Astrocyte of the spinal cord (primary cell): ENCODE measurements at regions not wholly inside any gene's neighbourhood (a gene's known extent, or its start where the extent isn't known, plus 50 kb on each side); places are given as distances from the start of the nearest gene placed in this dataset.
A peak's percentile ranks its signal among the peaks of the same experiment; 100 is the strongest.

Experiments used
- DNase-seq: peaks from one replicate; pipeline ENCODE4 v3.0.0; 2011; ENCODE audit warnings: low read depth, low spot score
- H3K4me3 ChIP-seq: 2 replicates; pipeline ENCODE4 v1.5.1; 2011; ENCODE audit warnings: low read depth, mild to moderate bottlenecking, low read length, moderate library complexity
- in situ Hi-C: cut with HindIII; loops from 2 replicates; pipeline ENCODE4 v1.10.0; 2017; ENCODE audit warnings: low sequenced_read_pairs
- TF ChIP-seq, protein P1 (sequence below): IDR thresholded peaks from 2 replicates; pipeline ENCODE4 v1.5.1; 2012; ENCODE audit warnings: low read depth, mild to moderate bottlenecking, low read length, inconsistent platforms

DNA sequence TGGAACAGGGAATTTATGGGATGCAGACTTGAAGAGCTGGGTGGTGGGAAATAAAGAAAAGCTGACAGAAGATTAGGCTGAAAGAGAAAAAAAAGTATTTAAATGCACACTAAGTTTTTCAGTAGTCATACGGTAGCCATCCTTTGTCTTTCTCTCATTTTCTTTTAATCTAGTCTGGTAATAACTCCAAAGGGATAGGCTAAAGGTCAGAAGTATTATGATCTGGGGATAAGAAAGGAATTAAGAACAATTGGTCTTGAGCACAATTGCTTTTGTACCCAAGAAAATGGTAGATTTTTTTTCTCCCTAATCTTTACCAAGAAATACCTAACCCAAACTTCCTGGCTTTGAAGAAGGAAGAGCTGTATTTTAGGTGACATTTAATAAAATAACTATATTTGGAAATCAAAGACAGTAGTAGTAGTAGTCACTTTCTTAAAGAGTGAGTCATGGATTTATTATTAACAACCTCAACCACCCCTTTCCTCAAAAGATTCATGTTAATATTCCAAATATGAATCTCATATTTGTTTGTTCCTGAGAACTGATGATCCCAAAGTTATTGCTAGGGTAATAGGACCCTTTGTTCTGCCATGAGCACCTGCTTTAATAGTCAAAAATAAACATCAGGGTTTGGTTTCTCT is 120.2 kb upstream of the ODAD2 start:
- DNase-seq, result no peak
- no peak overlapping the region for H3K4me3 ChIP-seq
- TF ChIP-seq, protein P1, sequence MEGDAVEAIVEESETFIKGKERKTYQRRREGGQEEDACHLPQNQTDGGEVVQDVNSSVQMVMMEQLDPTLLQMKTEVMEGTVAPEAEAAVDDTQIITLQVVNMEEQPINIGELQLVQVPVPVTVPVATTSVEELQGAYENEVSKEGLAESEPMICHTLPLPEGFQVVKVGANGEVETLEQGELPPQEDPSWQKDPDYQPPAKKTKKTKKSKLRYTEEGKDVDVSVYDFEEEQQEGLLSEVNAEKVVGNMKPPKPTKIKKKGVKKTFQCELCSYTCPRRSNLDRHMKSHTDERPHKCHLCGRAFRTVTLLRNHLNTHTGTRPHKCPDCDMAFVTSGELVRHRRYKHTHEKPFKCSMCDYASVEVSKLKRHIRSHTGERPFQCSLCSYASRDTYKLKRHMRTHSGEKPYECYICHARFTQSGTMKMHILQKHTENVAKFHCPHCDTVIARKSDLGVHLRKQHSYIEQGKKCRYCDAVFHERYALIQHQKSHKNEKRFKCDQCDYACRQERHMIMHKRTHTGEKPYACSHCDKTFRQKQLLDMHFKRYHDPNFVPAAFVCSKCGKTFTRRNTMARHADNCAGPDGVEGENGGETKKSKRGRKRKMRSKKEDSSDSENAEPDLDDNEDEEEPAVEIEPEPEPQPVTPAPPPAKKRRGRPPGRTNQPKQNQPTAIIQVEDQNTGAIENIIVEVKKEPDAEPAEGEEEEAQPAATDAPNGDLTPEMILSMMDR, result no peak
- in situ Hi-C loops, result no loop called here

DNA sequence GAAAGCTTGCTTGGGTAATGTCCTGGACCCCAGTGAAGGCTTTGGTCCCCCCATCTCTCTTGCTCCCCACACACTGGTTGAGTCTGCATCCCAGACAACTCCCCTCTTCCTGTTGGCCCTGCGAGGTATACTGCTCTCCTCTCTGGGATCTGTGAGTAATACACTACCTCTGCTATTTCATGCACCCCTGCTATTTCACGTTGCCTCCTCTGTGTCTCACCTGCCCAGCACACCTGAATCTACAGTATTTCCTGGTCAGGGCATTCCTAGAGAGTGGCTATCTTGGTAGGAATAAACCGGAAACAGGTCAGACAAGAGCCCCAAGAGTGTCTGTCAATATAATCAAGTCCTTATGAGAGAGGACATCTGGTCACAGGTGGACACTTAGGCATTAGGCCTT is 114.3 kb upstream of the ODAD2 start:
- in situ Hi-C loops, result no loop called here
- DNase-seq, result no peak
- TF ChIP-seq, protein P1, result no peak
- no peak overlapping the region for H3K4me3 ChIP-seq

DNA sequence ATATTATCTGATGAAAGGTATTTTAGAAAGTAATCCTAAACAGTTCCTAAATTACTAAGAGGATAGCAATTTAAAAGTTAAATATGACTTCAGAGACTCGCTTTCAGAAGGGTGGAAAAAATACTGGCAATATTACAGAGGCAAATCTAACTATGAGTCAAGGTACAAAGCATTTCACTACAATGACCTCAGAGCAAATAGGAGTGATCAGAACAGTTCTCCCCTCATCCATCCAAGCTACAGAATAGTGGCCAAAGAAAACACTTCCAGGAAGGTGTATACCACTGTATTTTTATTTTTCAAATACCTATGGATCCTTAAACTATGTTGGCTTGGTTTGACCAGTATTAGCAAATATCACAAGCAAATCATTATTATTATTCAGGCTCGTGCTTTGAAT is 112.8 kb upstream of the ODAD2 start:
- TF ChIP-seq, protein P1, result no peak
- peak; percentile 80 for DNase-seq
- no peak overlapping the region for H3K4me3 ChIP-seq
- in situ Hi-C loops, result no loop called here

DNA sequence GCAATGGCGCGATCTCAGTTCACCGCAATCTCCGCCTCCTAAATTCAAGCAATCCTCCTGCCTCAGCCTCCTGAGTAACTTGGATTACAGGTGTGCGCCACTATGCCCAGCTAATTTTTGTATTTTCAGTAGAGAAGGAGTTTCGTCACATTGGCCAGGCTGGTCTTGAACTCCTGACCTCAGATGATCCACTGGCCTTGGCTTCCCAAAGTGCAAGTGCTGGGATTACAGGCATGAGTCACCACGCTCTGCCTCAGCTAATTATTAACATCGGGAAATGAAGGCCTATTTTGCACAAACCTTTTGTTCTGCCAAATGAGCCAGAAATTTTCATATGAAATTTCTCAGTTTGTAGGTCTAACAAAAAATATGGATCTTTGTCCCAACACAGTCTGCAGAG is 106.7 kb upstream of the ODAD2 start:
- H3K4me3 ChIP-seq, result no peak overlapping the region
- in situ Hi-C loops, result no loop called here
- no peak for DNase-seq
- TF ChIP-seq, protein P1, result no peak

DNA sequence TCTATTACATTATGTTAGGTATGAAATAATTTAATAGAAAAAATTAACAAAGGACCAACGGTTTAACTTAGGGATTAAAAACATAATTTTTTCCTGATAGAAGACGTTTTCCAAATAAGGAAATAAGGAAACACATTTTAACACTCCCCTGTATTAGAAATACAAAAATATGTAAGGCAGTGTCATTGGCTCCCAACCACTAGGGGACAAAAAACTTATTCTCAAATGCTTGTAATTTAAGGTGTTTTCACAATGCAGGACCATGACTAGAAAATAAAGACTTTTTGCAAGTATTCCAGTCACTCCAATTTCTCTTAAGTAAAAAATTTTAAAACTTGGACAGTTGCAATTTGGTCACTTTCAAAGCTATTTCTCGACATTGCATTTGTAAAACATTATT is 98.8 kb upstream of the ODAD2 start:
- DNase-seq, result no peak
- no peak overlapping the region for H3K4me3 ChIP-seq
- TF ChIP-seq, protein P1, result no peak
- in situ Hi-C loops, result no loop called here

DNA sequence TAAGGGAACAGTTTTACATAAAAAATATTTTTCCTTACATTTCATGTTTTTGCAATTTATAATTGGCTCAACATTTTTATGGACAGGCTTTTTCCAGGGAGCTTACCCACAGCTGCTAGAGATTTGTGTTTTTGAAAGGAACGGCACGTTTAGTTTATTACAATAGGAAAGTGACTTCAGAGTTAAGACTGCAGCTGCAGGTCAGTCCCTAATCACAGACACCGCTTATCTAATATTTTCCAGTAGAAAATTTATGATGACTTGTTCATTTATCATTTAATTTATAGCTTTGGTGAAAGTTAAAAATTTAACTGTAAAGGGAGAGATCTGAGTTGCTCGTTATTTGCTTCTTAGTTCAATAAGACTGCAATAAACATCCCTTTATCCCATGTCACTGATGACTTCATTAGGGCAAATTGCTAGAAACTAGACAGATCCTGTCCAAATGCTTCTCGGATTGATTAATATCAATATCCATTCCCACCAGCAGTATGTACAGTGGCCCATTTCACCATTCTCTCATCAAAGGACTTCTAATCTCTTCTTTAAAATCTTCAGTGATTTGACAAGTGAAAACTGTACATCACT is 97.0 kb upstream of the ODAD2 start:
- TF ChIP-seq, protein P1, result no peak
- no peak overlapping the region for H3K4me3 ChIP-seq
- in situ Hi-C loops, result no loop called here
- no peak for DNase-seq
